CD4-positive, CD25-positive, alpha-beta regulatory T cell (primary cell): ENCODE measurements at regions not wholly inside any gene's neighbourhood (a gene's known extent, or its start where the extent isn't known, plus 50 kb on each side); places are given as distances from the start of the nearest gene placed in this dataset.

Experiments used
- ATAC-seq, 2 donors: fragments of 150-1000 bp; cut with Tn5 transposase; one replicate each; pipeline ENCODE4 v1.10.0; 2021; ENCODE audit warnings: low read depth in 2 of 2, moderate number of reproducible peaks in 2 of 2, moderate library complexity in 1 of 2
- DNase-seq, 3 donors: peaks; one replicate each; pipeline versions ENCODE4 v3.0.0 to v3.0.0-alpha.2; 2012 to 2022; ENCODE audit warnings: mixed read lengths in 1 of 3
- H3K27ac ChIP-seq: one replicate; pipeline ENCODE4 v1.7.0; 2013; ENCODE audit warnings: mild to moderate bottlenecking, low read length; ENCODE audit not compliant: insufficient read depth, poor library complexity, severe bottlenecking
- H3K27me3 ChIP-seq: one replicate; pipeline ENCODE4 v1.7.0; 2013; ENCODE audit warnings: low read length; ENCODE audit not compliant: control insufficient read depth, insufficient read depth
- H3K36me3 ChIP-seq: one replicate; pipeline ENCODE4 v1.7.0; 2013; ENCODE audit warnings: mild to moderate bottlenecking, low read length, moderate library complexity; ENCODE audit not compliant: control insufficient read depth, insufficient read depth
- H3K4me1 ChIP-seq: 2 replicates; pipeline ENCODE4 v1.7.0; 2013; ENCODE audit warnings: mild to moderate bottlenecking, low read length; ENCODE audit not compliant: insufficient read depth, control insufficient read depth, poor library complexity, severe bottlenecking
- H3K4me3 ChIP-seq: one replicate; pipeline ENCODE4 v1.7.0; 2013; ENCODE audit warnings: low read depth, mild to moderate bottlenecking, low read length, moderate library complexity
- H3K9me3 ChIP-seq, 2 experiments: 1 replicate in 1 of 2; 2 replicates in 1 of 2; pipeline ENCODE4 v1.7.0; 2013; ENCODE audit warnings: low read length in 2 of 2, mild to moderate bottlenecking in 1 of 2, moderate library complexity in 1 of 2; ENCODE audit not compliant: control insufficient read depth in 2 of 2
- H3K27ac Mint-ChIP-seq, 3 donors: one replicate each; pipeline ENCODE4 v1.8.0; 2020 to 2022; ENCODE audit warnings: mild to moderate bottlenecking in 3 of 3, mixed read lengths in 3 of 3, moderate library complexity in 2 of 3
- H3K27me3 Mint-ChIP-seq: one replicate; pipeline ENCODE4 v1.8.0; 2022; ENCODE audit warnings: mild to moderate bottlenecking, mixed read lengths
- H3K36me3 Mint-ChIP-seq: one replicate; pipeline ENCODE4 v1.8.0; 2020; ENCODE audit warnings: mixed read lengths
- H3K4me1 Mint-ChIP-seq, 4 donors: one replicate each; pipeline ENCODE4 v1.8.0; 2020 to 2022; ENCODE audit warnings: mixed read lengths in 4 of 4, mild to moderate bottlenecking in 1 of 4
- H3K4me3 Mint-ChIP-seq, 4 donors: one replicate each; pipeline ENCODE4 v1.8.0; 2020 to 2022; ENCODE audit warnings: mild to moderate bottlenecking in 4 of 4, mixed read lengths in 4 of 4, moderate library complexity in 3 of 4
- H3K9me3 Mint-ChIP-seq, 7 donors: one replicate each; pipeline ENCODE4 v1.8.0; 2020 to 2022; ENCODE audit warnings: mixed read lengths in 7 of 7, mild to moderate bottlenecking in 3 of 7, moderate library complexity in 2 of 7

DNA sequence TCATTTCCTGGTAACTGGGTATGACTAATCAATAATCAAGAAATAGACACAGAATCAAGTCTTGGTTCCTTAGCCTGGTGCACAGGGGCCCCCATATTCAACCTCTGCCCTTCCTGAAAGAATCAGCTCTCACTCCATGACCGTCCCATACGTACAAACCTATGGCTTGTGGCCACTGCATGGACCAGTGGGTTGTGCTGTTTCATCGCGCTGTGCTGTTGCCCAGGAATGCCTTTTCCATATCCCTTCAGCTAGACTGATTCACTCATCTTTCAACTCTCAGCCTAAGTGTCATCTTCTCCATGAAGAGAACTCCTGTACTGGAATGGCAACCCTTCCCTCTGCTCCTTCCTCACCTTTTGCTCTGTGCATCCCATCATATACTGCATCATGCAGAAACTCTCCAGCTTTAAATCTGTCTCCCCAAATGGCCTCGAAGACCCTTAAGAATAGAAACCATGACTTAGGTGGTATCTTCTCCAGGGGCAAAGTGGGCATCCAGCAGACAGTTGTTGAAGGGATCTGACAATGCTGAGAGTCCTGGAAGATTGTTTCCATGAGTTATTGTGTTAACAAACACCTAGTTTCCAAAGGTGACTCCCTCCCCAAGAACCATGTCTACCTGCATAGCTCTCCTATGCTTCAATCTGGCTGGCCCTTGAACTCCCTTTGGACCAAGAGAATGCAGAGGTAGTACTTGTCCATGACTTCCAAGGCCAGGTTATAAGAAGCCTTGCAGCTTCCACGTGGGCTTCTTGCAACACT lies 180.8 kb downstream of the ACTL7B start:
- DNase-seq = no peak
- peaks cover 0 to 5% (median 2%) of the 10 kb centered on the region in 7 donors for H3K9me3 Mint-ChIP-seq

GRCh38 chr9:108673386-108673785 lies 182.4 kb downstream of the ACTL7B start:
- no peak overlapping the region for H3K27ac Mint-ChIP-seq
- H3K9me3 Mint-ChIP-seq = peaks cover 0 to 5% (median 1%) of the 10 kb centered on the region in 7 donors
- no peaks in the 10 kb centered on the region for H3K27me3 Mint-ChIP-seq
- no peaks in the 10 kb centered on the region for H3K36me3 Mint-ChIP-seq
- H3K4me1 Mint-ChIP-seq = no peaks in the 10 kb centered on the region
- no peak overlapping the region for H3K4me3 ChIP-seq
- H3K27ac ChIP-seq = no peak overlapping the region
- H3K9me3 ChIP-seq = no peaks in the 10 kb centered on the region
- DNase-seq (no peak), ATAC-seq (no peak)
- no peaks in the 10 kb centered on the region for H3K36me3 ChIP-seq
- no peaks in the 10 kb centered on the region for H3K4me1 ChIP-seq
- no peak overlapping the region for H3K4me3 Mint-ChIP-seq
- no peaks in the 10 kb centered on the region for H3K27me3 ChIP-seq

More for the DNA sequence above, 180.8 kb downstream of the ACTL7B start:
- no peaks in the 10 kb centered on the region for H3K36me3 ChIP-seq
- no peak overlapping the region for H3K4me3 ChIP-seq
- Mint-ChIP-seq H3K4me3 (no peak overlapping the region), H3K36me3 (no peaks in the 10 kb centered on the region), H3K27me3 (no peaks in the 10 kb centered on the region), H3K4me1 (no peaks in the 10 kb centered on the region), H3K27ac (no peak overlapping the region)
- no peaks in the 10 kb centered on the region for H3K4me1 ChIP-seq
- no peak overlapping the region for H3K27ac ChIP-seq
- no peaks in the 10 kb centered on the region for H3K9me3 ChIP-seq
- H3K27me3 ChIP-seq = no peaks in the 10 kb centered on the region
- ATAC-seq = no peak

- Mint-ChIP-seq H3K27ac (no peak overlapping the region), H3K9me3 (peaks cover 0 to 5% (median 0%) of the 10 kb centered on the region in 7 donors), H3K4me3 (no peak overlapping the region), H3K4me1 (no peaks in the 10 kb centered on the region), H3K36me3 (no peaks in the 10 kb centered on the region), H3K27me3 (no peaks in the 10 kb centered on the region)
- no peaks in the 10 kb centered on the region for H3K4me1 ChIP-seq
- H3K27ac ChIP-seq = no peak overlapping the region
- ATAC-seq = no peak
- no peak overlapping the region for H3K4me3 ChIP-seq
- no peaks in the 10 kb centered on the region for H3K9me3 ChIP-seq
- H3K27me3 ChIP-seq = no peaks in the 10 kb centered on the region
- DNase-seq = no peak
- no peaks in the 10 kb centered on the region for H3K36me3 ChIP-seq
Observed at GRCh38 chr9:108672475-108673190, 183.2 kb downstream of the ACTL7B start.

GRCh38 chr9:108671794-108672193 lies 184.0 kb downstream of the ACTL7B start:
- peaks cover 0 to 5% (median 0%) of the 10 kb centered on the region in 7 donors for H3K9me3 Mint-ChIP-seq
- H3K36me3 Mint-ChIP-seq = no peaks in the 10 kb centered on the region
- H3K36me3 ChIP-seq = no peaks in the 10 kb centered on the region
- ATAC-seq = no peak
- H3K27me3 Mint-ChIP-seq = no peaks in the 10 kb centered on the region
- no peaks in the 10 kb centered on the region for H3K4me1 Mint-ChIP-seq
- H3K4me3 ChIP-seq = no peak overlapping the region
- DNase-seq = no peak
- H3K27me3 ChIP-seq = no peaks in the 10 kb centered on the region
- no peak overlapping the region for H3K4me3 Mint-ChIP-seq
- no peaks in the 10 kb centered on the region for H3K4me1 ChIP-seq
- no peak overlapping the region for H3K27ac Mint-ChIP-seq
- no peak overlapping the region for H3K27ac ChIP-seq
- H3K9me3 ChIP-seq = no peaks in the 10 kb centered on the region

DNA sequence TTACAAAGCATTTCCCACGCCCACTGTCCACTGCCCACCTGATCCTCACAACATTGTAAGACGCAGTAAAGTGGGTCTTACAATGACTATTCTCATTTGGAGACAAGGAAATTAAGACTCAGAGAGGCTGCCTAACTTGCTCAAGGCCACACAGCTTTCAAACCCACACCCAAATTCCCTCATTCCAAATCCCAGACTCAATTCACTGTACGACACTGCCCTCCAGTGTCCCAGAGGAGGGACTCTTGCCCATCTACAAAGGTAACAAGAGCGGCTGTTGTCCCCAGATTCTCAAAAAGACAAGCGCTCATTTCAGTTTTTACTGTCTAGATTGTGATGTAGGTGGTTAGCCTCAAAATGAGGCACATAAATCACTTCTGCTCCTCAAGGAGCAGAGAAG lies 184.6 kb downstream of the ACTL7B start:
- Mint-ChIP-seq H3K27ac (no peak overlapping the region), H3K36me3 (no peaks in the 10 kb centered on the region), H3K9me3 (peaks cover 0 to 5% (median 0%) of the 10 kb centered on the region in 7 donors), H3K27me3 (no peaks in the 10 kb centered on the region), H3K4me3 (no peak overlapping the region), H3K4me1 (no peaks in the 10 kb centered on the region)
- H3K9me3 ChIP-seq = no peaks in the 10 kb centered on the region
- no peak overlapping the region for H3K27ac ChIP-seq
- H3K27me3 ChIP-seq = no peaks in the 10 kb centered on the region
- H3K36me3 ChIP-seq = no peaks in the 10 kb centered on the region
- ATAC-seq (no peak), DNase-seq (no peak)
- H3K4me3 ChIP-seq = no peak overlapping the region
- H3K4me1 ChIP-seq = no peaks in the 10 kb centered on the region

DNA sequence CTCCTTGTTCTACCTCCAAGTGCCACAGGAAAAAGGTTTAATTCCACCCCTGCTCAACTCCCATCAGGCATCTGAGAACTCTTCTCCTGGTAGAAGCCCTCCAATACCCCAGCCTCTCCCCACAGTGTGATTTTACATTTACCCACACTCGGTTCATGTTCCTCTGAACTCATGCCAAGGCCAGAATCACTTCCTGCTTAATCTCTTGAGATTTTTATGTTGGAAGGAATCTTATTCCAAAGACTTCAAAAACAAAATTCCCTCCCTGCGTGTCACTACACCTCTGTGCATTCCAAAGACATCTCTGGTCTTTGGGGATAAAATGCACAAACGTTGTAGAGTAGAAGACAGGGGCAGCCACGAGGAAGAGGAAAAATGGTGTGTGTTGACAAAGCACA lies 186.8 kb downstream of the ACTL7B start:
- DNase-seq (no peak), ATAC-seq (no peak)
- Histone ChIP-seq H3K9me3 (no peaks in the 10 kb centered on the region), H3K4me3 (no peak overlapping the region), H3K4me1 (no peaks in the 10 kb centered on the region), H3K27ac (no peak overlapping the region), H3K27me3 (no peaks in the 10 kb centered on the region), H3K36me3 (no peaks in the 10 kb centered on the region)
- Mint-ChIP-seq H3K27me3 (no peaks in the 10 kb centered on the region), H3K27ac (no peak overlapping the region), H3K36me3 (no peaks in the 10 kb centered on the region), H3K9me3 (peaks cover 0 to 3% (median 0%) of the 10 kb centered on the region in 7 donors), H3K4me3 (no peak overlapping the region), H3K4me1 (no peaks in the 10 kb centered on the region)

GRCh38 chr9:108668191-108668937 lies 187.4 kb downstream of the ACTL7B start:
- no peaks in the 10 kb centered on the region for H3K4me1 ChIP-seq
- ATAC-seq (no peak), DNase-seq (no peak)
- H3K4me3 ChIP-seq = no peak overlapping the region
- H3K36me3 Mint-ChIP-seq = no peaks in the 10 kb centered on the region
- peaks cover 0 to 3% (median 0%) of the 10 kb centered on the region in 7 donors for H3K9me3 Mint-ChIP-seq
- no peaks in the 10 kb centered on the region for H3K27me3 Mint-ChIP-seq
- no peaks in the 10 kb centered on the region for H3K9me3 ChIP-seq
- no peak overlapping the region for H3K27ac Mint-ChIP-seq
- H3K4me1 Mint-ChIP-seq = no peaks in the 10 kb centered on the region
- H3K36me3 ChIP-seq = no peaks in the 10 kb centered on the region
- H3K27me3 ChIP-seq = no peaks in the 10 kb centered on the region
- H3K27ac ChIP-seq = no peak overlapping the region
- no peak overlapping the region for H3K4me3 Mint-ChIP-seq
